ENCODE measurements at regions not wholly inside any gene's neighbourhood (a gene's known extent, or its start where the extent isn't known, plus 50 kb on each side); places are given as distances from the start of the nearest gene placed in this dataset. TPM values are rescaled to one million over a fixed set of nuclear protein-coding genes. Genes with fewer than 3 reads are reported as not detected.

DNA sequence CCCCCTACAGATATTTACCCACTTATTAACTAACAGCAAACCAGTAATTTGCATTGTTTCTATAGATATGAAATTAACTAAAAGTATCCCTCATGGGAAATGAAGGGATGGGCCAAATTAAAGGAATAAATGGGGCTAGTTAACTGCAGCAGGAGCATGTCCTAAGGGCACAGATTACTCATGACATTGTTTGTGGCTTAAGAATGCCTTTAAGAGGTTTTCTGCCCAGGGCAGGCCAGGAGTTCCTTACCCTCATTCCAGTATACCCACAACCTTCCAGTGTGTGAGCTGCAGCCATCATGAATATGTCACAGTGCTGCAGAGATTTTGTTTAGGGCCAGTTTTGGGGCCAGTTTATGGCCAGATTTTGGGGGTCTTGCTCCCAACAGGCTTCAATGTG is 1101.9 kb downstream of the PRIM2 start:
- TF ChIP-seq, protein P1, sequence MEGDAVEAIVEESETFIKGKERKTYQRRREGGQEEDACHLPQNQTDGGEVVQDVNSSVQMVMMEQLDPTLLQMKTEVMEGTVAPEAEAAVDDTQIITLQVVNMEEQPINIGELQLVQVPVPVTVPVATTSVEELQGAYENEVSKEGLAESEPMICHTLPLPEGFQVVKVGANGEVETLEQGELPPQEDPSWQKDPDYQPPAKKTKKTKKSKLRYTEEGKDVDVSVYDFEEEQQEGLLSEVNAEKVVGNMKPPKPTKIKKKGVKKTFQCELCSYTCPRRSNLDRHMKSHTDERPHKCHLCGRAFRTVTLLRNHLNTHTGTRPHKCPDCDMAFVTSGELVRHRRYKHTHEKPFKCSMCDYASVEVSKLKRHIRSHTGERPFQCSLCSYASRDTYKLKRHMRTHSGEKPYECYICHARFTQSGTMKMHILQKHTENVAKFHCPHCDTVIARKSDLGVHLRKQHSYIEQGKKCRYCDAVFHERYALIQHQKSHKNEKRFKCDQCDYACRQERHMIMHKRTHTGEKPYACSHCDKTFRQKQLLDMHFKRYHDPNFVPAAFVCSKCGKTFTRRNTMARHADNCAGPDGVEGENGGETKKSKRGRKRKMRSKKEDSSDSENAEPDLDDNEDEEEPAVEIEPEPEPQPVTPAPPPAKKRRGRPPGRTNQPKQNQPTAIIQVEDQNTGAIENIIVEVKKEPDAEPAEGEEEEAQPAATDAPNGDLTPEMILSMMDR (IDR thresholded peaks at IDR 0.05; ENCODE audit: insufficient read depth, low read depth, low read length), result no peak
- H3K4me3 ChIP-seq (ENCODE audit: low read depth, low read length), result no peak overlapping the region
- DNase-seq (ENCODE audit: low read depth), result no peak

Small RNAs in the stretch of these regions (small RNA-seq; reads per million reads assigned to genes)
- gene AL603755.1, result not detected
